IMR-90 (cell line): ENCODE measurements at regions not wholly inside any gene's neighbourhood (a gene's known extent, or its start where the extent isn't known, plus 50 kb on each side); places are given as distances from the start of the nearest gene placed in this dataset.

ENCODE experiments used
- ATAC-seq: fragments of 200-7000 bp; cut with Tn5 transposase; 2 replicates; pipeline ENCODE4 v1.9.1; 2020; ENCODE audit warnings: low read depth, mild to moderate bottlenecking, moderate library complexity
- BruUV-seq: library from RNA; stranded (reverse); fragments of 400-500 nt; replicated peaks from 2 replicates; lab custom pipeline; 2021; lab: Mats Ljungman, UMichigan
- CTCF ChIA-PET: fragments of 300-600 bp; formaldehyde crosslinking; extraction: SDS; loops from one replicate; lab custom pipeline; 2021; ENCODE audit warnings: antibody characterized with exemption; lab: Yijun Ruan, JAX
- POLR2A ChIA-PET: fragments of 300-600 bp; sonication (Branson Sonifier 250); formaldehyde crosslinking; loops from one replicate; lab custom pipeline; 2022; ENCODE audit warnings: antibody characterized with exemption; ENCODE audit not compliant: unreplicated experiment; lab: Charles Lee
- DNase-seq: peaks from one replicate; pipeline ENCODE4 v3.0.0; 2013
- H2AFZ ChIP-seq: replicated peaks from 2 replicates; pipeline ENCODE3; 2013; ENCODE audit warnings: low read length, mild to moderate bottlenecking; ENCODE audit not compliant: poor library complexity
- H2AK5ac ChIP-seq: 2 replicates; pipeline ENCODE4 v1.6.1; 2013; ENCODE audit warnings: low read depth, low read length, inconsistent platforms
- H2AK9ac ChIP-seq: replicated peaks from 2 replicates; pipeline ENCODE3; 2013; ENCODE audit warnings: mild to moderate bottlenecking, low read depth, low read length, moderate library complexity; ENCODE audit not compliant: poor library complexity
- H2BK120ac ChIP-seq: 2 replicates; pipeline ENCODE4 v1.6.1; 2013; ENCODE audit warnings: low read depth, low read length, inconsistent platforms
- H2BK15ac ChIP-seq: 3 replicates; pipeline ENCODE4 v1.6.1; 2013; ENCODE audit warnings: low read depth, low read length, inconsistent platforms
- H2BK20ac ChIP-seq: 2 replicates; pipeline ENCODE4 v1.6.1; 2013; ENCODE audit warnings: low read depth, mild to moderate bottlenecking, inconsistent platforms, low read length, moderate library complexity
- H2BK5ac ChIP-seq: 2 replicates; pipeline ENCODE4 v1.6.1; 2013; ENCODE audit warnings: mild to moderate bottlenecking, low read depth, low read length, inconsistent platforms; ENCODE audit not compliant: poor library complexity, severe bottlenecking
- H3K14ac ChIP-seq: replicated peaks from 2 replicates; pipeline ENCODE4 v1.6.1; 2013; ENCODE audit warnings: low read depth, low read length, inconsistent platforms
- H3K18ac ChIP-seq: 2 replicates; pipeline ENCODE4 v1.6.1; 2013; ENCODE audit warnings: low read depth, low read length, control low read depth
- H3K23ac ChIP-seq: 2 replicates; pipeline ENCODE4 v1.6.1; 2013; ENCODE audit warnings: low read depth, low read length, inconsistent platforms
- H3K27ac ChIP-seq: 2 replicates; pipeline ENCODE4 v1.5.1; 2013; ENCODE audit warnings: mild to moderate bottlenecking, control low read depth, low read length; ENCODE audit not compliant: insufficient read depth
- H3K27me3 ChIP-seq: 2 replicates; pipeline ENCODE4 v1.6.1; 2013; ENCODE audit warnings: low read length; ENCODE audit not compliant: control insufficient read depth, insufficient read depth
- H3K36me3 ChIP-seq: 2 replicates; pipeline ENCODE4 v1.6.1; 2013; ENCODE audit warnings: low read length, mixed read lengths; ENCODE audit not compliant: control insufficient read depth, insufficient read depth
- H3K4ac ChIP-seq: 2 replicates; pipeline ENCODE4 v1.6.1; 2013; ENCODE audit warnings: low read depth, low read length, inconsistent platforms
- H3K4me1 ChIP-seq: 2 replicates; pipeline ENCODE4 v1.6.1; 2013; ENCODE audit warnings: low read length, mixed read lengths; ENCODE audit not compliant: control insufficient read depth, insufficient read depth
- H3K4me2 ChIP-seq: 2 replicates; pipeline ENCODE4 v1.6.1; 2013; ENCODE audit warnings: low read depth, mild to moderate bottlenecking, control low read depth, low read length, moderate library complexity
- H3K4me3 ChIP-seq: 2 replicates; pipeline ENCODE4 v1.5.1; 2013; ENCODE audit warnings: low read depth, mild to moderate bottlenecking, control low read depth, low read length, moderate library complexity; ENCODE audit not compliant: insufficient read depth
- H3K56ac ChIP-seq: 2 replicates; pipeline ENCODE4 v1.6.1; 2013; ENCODE audit warnings: low read length, inconsistent platforms; ENCODE audit not compliant: insufficient read depth; ENCODE audit errors: extremely low read depth
- H3K79me1 ChIP-seq, 2 experiments: 2 replicates each; pipeline ENCODE4 v1.6.1; 2013; ENCODE audit warnings: low read length in 2 of 2, inconsistent platforms in 1 of 2, low read depth in 1 of 2
- H3K9ac ChIP-seq: 2 replicates; pipeline ENCODE4 v1.6.1; 2013; ENCODE audit warnings: low read depth, low read length, control low read depth
- H3K9me1 ChIP-seq: 2 replicates; pipeline ENCODE4 v1.6.1; 2013; ENCODE audit warnings: low read length, inconsistent platforms; ENCODE audit not compliant: insufficient read depth
- H3K9me3 ChIP-seq: 2 replicates; pipeline ENCODE4 v1.6.1; 2013; ENCODE audit warnings: low read length; ENCODE audit not compliant: control insufficient read depth, insufficient read depth
- H4K20me1 ChIP-seq: 2 replicates; pipeline ENCODE4 v1.6.1; 2013; ENCODE audit warnings: low read length, inconsistent platforms; ENCODE audit not compliant: insufficient read depth
- H4K5ac ChIP-seq: 2 replicates; pipeline ENCODE4 v1.6.1; 2013; ENCODE audit warnings: mild to moderate bottlenecking, low read depth, low read length, control low read depth
- H4K8ac ChIP-seq, 2 experiments: 2 replicates each; pipeline ENCODE4 v1.6.1; 2013; ENCODE audit warnings: low read depth in 2 of 2, low read length in 2 of 2, control low read depth in 1 of 2, inconsistent platforms in 1 of 2
- H4K91ac ChIP-seq: 2 replicates; pipeline ENCODE4 v1.6.1; 2013; ENCODE audit warnings: low read depth, low read length, inconsistent platforms; ENCODE audit not compliant: insufficient read depth
- BHLHE40 ChIP-seq: fragments of 150-350 bp; IDR thresholded peaks from 2 replicates; pipeline ENCODE4 v1.6.1; 2016; ENCODE audit warnings: mild to moderate bottlenecking, low read depth, low read length
- CEBPB ChIP-seq: IDR thresholded peaks from 2 replicates; pipeline ENCODE4 v1.6.1; 2012; ENCODE audit warnings: low read depth, low read length, improper control_type of control experiment
- CHD1 ChIP-seq: IDR thresholded peaks from 2 replicates; pipeline ENCODE4 v1.6.1; 2012; ENCODE audit warnings: low read depth, low read length, improper control_type of control experiment
- CTCF ChIP-seq: conservative IDR thresholded peaks from 2 replicates; pipeline ENCODE4 v1.5.1; 2012; ENCODE audit warnings: mild to moderate bottlenecking, low read depth, low read length, improper control_type of control experiment
- ELK1 ChIP-seq: fragments of 150-350 bp; IDR thresholded peaks from 2 replicates; pipeline ENCODE4 v1.6.1; 2016; ENCODE audit warnings: low read depth, mild to moderate bottlenecking, low read length, moderate library complexity, borderline replicate concordance
- FOS ChIP-seq: fragments of 150-350 bp; IDR thresholded peaks from 2 replicates; pipeline ENCODE4 v1.6.1; 2016; ENCODE audit warnings: low read depth, low read length
- MAFK ChIP-seq: IDR thresholded peaks from 2 replicates; pipeline ENCODE4 v1.6.1; 2012; ENCODE audit warnings: low read depth, low read length, improper control_type of control experiment
- MAZ ChIP-seq: IDR thresholded peaks from 2 replicates; pipeline ENCODE4 v1.6.1; 2012; ENCODE audit warnings: low read depth, mild to moderate bottlenecking, low read length, improper control_type of control experiment, moderate library complexity, borderline replicate concordance
- MXI1 ChIP-seq: IDR thresholded peaks from 2 replicates; pipeline ENCODE4 v1.6.1; 2012; ENCODE audit warnings: low read depth, mild to moderate bottlenecking, low read length, moderate library complexity, borderline replicate concordance
- NFE2L2 ChIP-seq: fragments of 150-350 bp; IDR thresholded peaks from 2 replicates; pipeline ENCODE4 v1.6.1; 2016; ENCODE audit warnings: low read depth, mild to moderate bottlenecking, low read length
- POLR2A ChIP-seq: IDR thresholded peaks from 2 replicates; pipeline ENCODE4 v1.6.1; 2012; ENCODE audit warnings: mild to moderate bottlenecking, low read depth, low read length
- RAD21 ChIP-seq: IDR thresholded peaks from 2 replicates; pipeline ENCODE4 v1.6.1; 2012; ENCODE audit warnings: low read length, improper control_type of control experiment
- RCOR1 ChIP-seq: IDR thresholded peaks from 2 replicates; pipeline ENCODE4 v1.6.1; 2012; ENCODE audit warnings: mild to moderate bottlenecking, low read length, improper control_type of control experiment; ENCODE audit not compliant: insufficient replicate concordance
- RFX5 ChIP-seq: IDR thresholded peaks from 2 replicates; pipeline ENCODE4 v1.8.0; 2012; ENCODE audit warnings: low read depth, mild to moderate bottlenecking, low read length, moderate library complexity
- SMC3 ChIP-seq: fragments of 150-350 bp; IDR thresholded peaks from 2 replicates; pipeline ENCODE4 v1.6.1; 2016; ENCODE audit warnings: low read depth, mild to moderate bottlenecking, antibody characterized with exemption, low read length, moderate library complexity
- USF2 ChIP-seq: fragments of 150-350 bp; IDR thresholded peaks from 2 replicates; pipeline ENCODE4 v1.6.1; 2017; ENCODE audit warnings: mild to moderate bottlenecking, antibody characterized with exemption, low read length, low read depth
- WGBS, 2 experiments: methylation state at CpG; one replicate each; pipeline versions ENCODE4 v1.1.5 to v1.1.7; 2013; ENCODE audit warnings: missing lambda C conversion rate in 2 of 2; ENCODE audit not compliant: insufficient read length in 1 of 2; ENCODE audit errors: extremely low coverage in 2 of 2; 5-methylcytosine and 5-hydroxymethylcytosine counted together
- dilution Hi-C: fragments of 300-500 bp; cut with HindIII; formaldehyde crosslinking; loops from one replicate; pipeline ENCODE4 v1.14.3; 2018; ENCODE audit warnings: low sequenced_read_pairs; ENCODE audit not compliant: unreplicated experiment
- in situ Hi-C: fragments of 300-500 bp; cut with MboI; formaldehyde crosslinking; loops from 3 replicates; pipeline ENCODE4 v1.14.3; 2019; ENCODE audit warnings: low sequenced_read_pairs, inconsistent platforms, mixed read lengths
- intact Hi-C: fragments of 100-400 bp; cut with micrococcal nuclease; formaldehyde crosslinking; loops from 2 replicates; pipeline ENCODE4 v1.10.0; 2022

GRCh38 chr15:88980498-88980897, 67.3 kb upstream of the MFGE8 start:
- intact Hi-C loops, result no loop called here
- H4K20me1 ChIP-seq, result no peaks in the 10 kb centered on the region
- WGBS, 2 experiments, result no CpG with 5 or more reads among the region's 4 CpGs
- no peak overlapping the region for H2BK5ac ChIP-seq
- peaks cover 8% of the 10 kb centered on the region; the same call in 1 of the 2 replicates for H3K9me1 ChIP-seq
- no peak overlapping the region for H2BK15ac ChIP-seq
- ATAC-seq (no peak), DNase-seq (no peak)
- no peak overlapping the region for H4K8ac ChIP-seq
- no peak overlapping the region for H3K18ac ChIP-seq
- ChIA-PET POLR2A (no interaction called here), CTCF (no interaction called here)
- no peaks in the 10 kb centered on the region for H3K36me3 ChIP-seq
- BruUV-seq, result no TSS peak
- no peaks in the 10 kb centered on the region; a peak in 1 of 4 replicates for H3K79me1 ChIP-seq
- peaks cover 8% of the 10 kb centered on the region for H3K4me1 ChIP-seq
- in situ Hi-C loops, result no loop called here
- no peak overlapping the region for H3K23ac ChIP-seq
- no peak overlapping the region for H4K5ac ChIP-seq
- H3K56ac ChIP-seq, result no peak overlapping the region
- no peak overlapping the region for H4K91ac ChIP-seq
- H2AFZ ChIP-seq, result no peak overlapping the region
- TF ChIP-seq MAFK, result no peak
- no peak for TF ChIP-seq ELK1
- no peak for TF ChIP-seq RAD21
- TF ChIP-seq USF2, result no peak
- TF ChIP-seq RCOR1, result no peak
- no peak for TF ChIP-seq SMC3
- no peak for TF ChIP-seq POLR2A
- TF ChIP-seq NFE2L2, result no peak
- no peak for TF ChIP-seq MXI1
- TF ChIP-seq CHD1, result no peak
- TF ChIP-seq FOS, result no peak
- TF ChIP-seq BHLHE40, result no peak
- no peak for TF ChIP-seq RFX5
- no peak for TF ChIP-seq CTCF
- TF ChIP-seq MAZ, result no peak
- TF ChIP-seq CEBPB, result no peak
- H2AK5ac ChIP-seq, result no peak overlapping the region
- no peak overlapping the region for H2AK9ac ChIP-seq
- H3K9ac ChIP-seq, result no peak overlapping the region
- no peaks in the 10 kb centered on the region for H3K27me3 ChIP-seq
- H3K4me2 ChIP-seq, result no peak overlapping the region
- dilution Hi-C loops, result no loop called here
- H3K4me3 ChIP-seq, result no peak overlapping the region
- no peak overlapping the region for H3K27ac ChIP-seq
- no peak overlapping the region for H2BK120ac ChIP-seq
- H3K9me3 ChIP-seq, result peaks cover 3% of the 10 kb centered on the region
- no peak overlapping the region for H3K14ac ChIP-seq
- no peak overlapping the region for H3K4ac ChIP-seq
- no peak overlapping the region for H2BK20ac ChIP-seq
